ENCODE measurements at regions not wholly inside any gene's neighbourhood (a gene's known extent, or its start where the extent isn't known, plus 50 kb on each side); places are given as distances from the start of the nearest gene placed in this dataset.

DNA sequence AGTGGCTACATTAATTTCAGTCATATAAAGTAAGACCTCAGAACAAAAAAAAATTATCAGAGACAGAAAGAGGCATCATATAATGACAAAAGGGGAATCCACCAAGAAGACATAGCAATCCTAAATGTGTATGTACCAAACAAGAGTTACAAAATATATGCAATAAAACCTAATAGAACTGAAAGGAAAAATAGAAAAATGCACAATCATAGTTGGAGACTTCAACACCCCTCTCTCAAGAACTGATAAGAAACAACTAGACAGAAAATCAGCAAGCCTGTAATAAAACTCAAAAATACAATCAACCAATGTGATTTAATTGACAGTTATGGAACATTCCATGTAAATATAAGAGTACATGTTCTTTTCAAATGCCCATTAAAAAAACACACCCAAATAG lies 61.3 kb upstream of the C16orf82 start (continued):
- TF ChIP-seq EZH2 (IDR thresholded peaks at IDR 0.05) (no peak), SP1 (IDR thresholded peaks at IDR 0.05; ENCODE audit: low read depth) (no peak), POLR2A (IDR thresholded peaks at IDR 0.05; ENCODE audit: borderline replicate concordance, extremely low read depth, insufficient read depth, insufficient read length) (no peak)
